SK-N-SH (cell line): ENCODE measurements at regions not wholly inside any gene's neighbourhood (a gene's known extent, or its start where the extent isn't known, plus 50 kb on each side); places are given as distances from the start of the nearest gene placed in this dataset.

Experiments used
- CTCF ChIA-PET: fragments of 300-600, 350-600 bp; formaldehyde crosslinking; extraction: SDS; loops from one replicate; lab custom pipeline; 2021; lab: Yijun Ruan, JAX
- POLR2A ChIA-PET: fragments of 350-600 bp; sonication (Branson Sonifier 250); formaldehyde crosslinking; extraction: SDS; loops from one replicate; lab custom pipeline; 2020; ENCODE audit warnings: antibody characterized with exemption, inconsistent platforms; lab: Yijun Ruan, JAX
- DNase-seq: peaks from one replicate; pipeline ENCODE4 v3.0.0; 2012
- H2AFZ ChIP-seq: fragments of 200-600 bp; sonication (generic); 2 replicates; pipeline ENCODE4 v1.8.1; 2016; ENCODE audit warnings: antibody characterized with exemption, mild to moderate bottlenecking, low read depth
- H3F3A ChIP-seq: fragments of 200-600 bp; sonication (generic); replicated peaks from 2 replicates; pipeline ENCODE3; 2016; ENCODE audit warnings: antibody characterized with exemption, mild to moderate bottlenecking; ENCODE audit not compliant: insufficient read depth
- H3K27ac ChIP-seq, 2 experiments: fragments of 200-500 bp in 1 of 2; fragments of 200-600 bp in 1 of 2; sonication (Bioruptor generic) in 1 of 2; sonication (generic), shearing (Covaris generic) in 1 of 2; 2 replicates each; pipeline versions ENCODE4 v1.5.1 to v1.6.1; 2014 to 2016; ENCODE audit warnings: low read depth in 2 of 2, inconsistent platforms in 1 of 2, low read length in 1 of 2, mild to moderate bottlenecking in 1 of 2, mixed read lengths in 1 of 2
- H3K27me3 ChIP-seq: fragments of 200-600 bp; sonication (generic), shearing (Covaris generic); 2 replicates; pipeline ENCODE4 v1.6.1; 2016; ENCODE audit warnings: mixed run types; ENCODE audit not compliant: insufficient read depth
- H3K36me3 ChIP-seq, 2 experiments: fragments of 200-500 bp in 1 of 2; fragments of 200-600 bp in 1 of 2; sonication (Bioruptor generic) in 1 of 2; sonication (generic) in 1 of 2; replicated peaks in 1 of 2; 2 replicates each; pipeline versions ENCODE3 to v1.5.1; 2014 to 2016; ENCODE audit warnings: low read length in 1 of 2, mild to moderate bottlenecking in 1 of 2; ENCODE audit not compliant: insufficient read depth in 2 of 2, control insufficient read depth in 1 of 2
- H3K4me1 ChIP-seq, 2 experiments: fragments of 200-500 bp in 1 of 2; fragments of 200-600 bp in 1 of 2; sonication (Bioruptor generic) in 1 of 2; sonication (generic), shearing (Covaris generic) in 1 of 2; 2 replicates each; pipeline versions ENCODE4 v1.5.1 to v1.6.1; 2014 to 2016; ENCODE audit warnings: low read depth in 1 of 2, low read length in 1 of 2, mixed run types in 1 of 2; ENCODE audit not compliant: insufficient read depth in 2 of 2, control insufficient read depth in 1 of 2
- H3K4me2 ChIP-seq: fragments of 200-600 bp; sonication (generic), shearing (Covaris generic); 2 replicates; pipeline ENCODE4 v1.6.1; 2017; ENCODE audit warnings: mixed run types
- H3K4me3 ChIP-seq, 2 experiments: fragments of 200-500 bp in 1 of 2; fragments of 200-600 bp in 1 of 2; sonication (Bioruptor generic) in 1 of 2; sonication (generic), shearing (Covaris generic) in 1 of 2; 2 replicates each; pipeline versions ENCODE4 v1.5.1 to v1.8.1; 2014 to 2016; ENCODE audit warnings: low read depth in 2 of 2, inconsistent platforms in 1 of 2, low read length in 1 of 2, mild to moderate bottlenecking in 1 of 2, mixed read lengths in 1 of 2, moderate library complexity in 1 of 2
- H3K79me2 ChIP-seq: fragments of 200-600 bp; sonication (generic); 2 replicates; pipeline ENCODE4 v1.8.1; 2017; ENCODE audit warnings: mild to moderate bottlenecking; ENCODE audit not compliant: insufficient read depth
- H3K9ac ChIP-seq: fragments of 200-600 bp; sonication (generic); 2 replicates; pipeline ENCODE4 v1.6.1; 2017; ENCODE audit warnings: mixed run types
- H3K9me2 ChIP-seq: fragments of 200-600 bp; sonication (generic); 2 replicates; pipeline ENCODE4 v1.6.1; 2017; ENCODE audit warnings: mixed run types
- H3K9me3 ChIP-seq: fragments of 200-600 bp; sonication (generic); 2 replicates; pipeline ENCODE4 v1.6.1; 2017; ENCODE audit warnings: mixed run types, mild to moderate bottlenecking, moderate library complexity
- H4K20me1 ChIP-seq: fragments of 200-600 bp; sonication (generic); 2 replicates; pipeline ENCODE4 v1.6.1; 2017; ENCODE audit warnings: mild to moderate bottlenecking, mixed run types; ENCODE audit not compliant: insufficient read depth
- CHD2 ChIP-seq: fragments of 150-350 bp; IDR thresholded peaks from 2 replicates; pipeline ENCODE4 v1.6.1; 2018; ENCODE audit warnings: low read length; ENCODE audit not compliant: partially characterized antibody
- EP300 ChIP-seq, 2 experiments: IDR thresholded peaks; 2 replicates each; pipeline versions ENCODE4 v1.4.0 to v1.6.1; 2012; ENCODE audit warnings: borderline replicate concordance in 1 of 2, low read depth in 1 of 2, low read length in 1 of 2
- EZH2phosphoT487 ChIP-seq: fragments of 200-600 bp; sonication (generic); IDR thresholded peaks from 2 replicates; pipeline ENCODE4 v1.6.1; 2017; ENCODE audit warnings: low read depth, mixed run types, mild to moderate bottlenecking, antibody characterized with exemption, moderate library complexity, borderline replicate concordance
- FOXM1 ChIP-seq: IDR thresholded peaks from 2 replicates; pipeline ENCODE4 v1.4.0; 2012; ENCODE audit warnings: low read depth, mild to moderate bottlenecking
- JUND ChIP-seq: IDR thresholded peaks from 2 replicates; pipeline ENCODE4 v1.4.0; 2012
- MEF2A ChIP-seq: IDR thresholded peaks from 2 replicates; pipeline ENCODE4 v1.4.0; 2012; ENCODE audit warnings: low read depth, borderline replicate concordance
- NFIC ChIP-seq: IDR thresholded peaks from 2 replicates; pipeline ENCODE4 v1.4.0; 2012; ENCODE audit warnings: borderline replicate concordance
- POLR2AphosphoS5 ChIP-seq: IDR thresholded peaks from 2 replicates; pipeline ENCODE4 v1.6.1; 2012; ENCODE audit warnings: low read depth, low read length
- RAD21 ChIP-seq: IDR thresholded peaks from 2 replicates; pipeline ENCODE4 v1.6.1; 2012; ENCODE audit warnings: mild to moderate bottlenecking, low read length
- REST ChIP-seq: IDR thresholded peaks from 2 replicates; pipeline ENCODE4 v1.6.1; 2012; ENCODE audit warnings: mild to moderate bottlenecking, low read depth, low read length, moderate library complexity
- SIN3A ChIP-seq: IDR thresholded peaks from 2 replicates; pipeline ENCODE4 v1.6.1; 2012; ENCODE audit warnings: low read depth, mild to moderate bottlenecking, low read length, moderate library complexity, borderline replicate concordance
- SMC3 ChIP-seq: IDR thresholded peaks from 2 replicates; pipeline ENCODE4 v1.6.1; 2012; ENCODE audit warnings: low read depth, low read length, improper control_type of control experiment
- TEAD4 ChIP-seq: IDR thresholded peaks from 2 replicates; pipeline ENCODE4 v1.4.0; 2012; ENCODE audit warnings: mild to moderate bottlenecking, borderline replicate concordance; ENCODE audit not compliant: insufficient read depth
- USF1 ChIP-seq: IDR thresholded peaks from 2 replicates; pipeline ENCODE4 v1.4.0; 2012; ENCODE audit warnings: low read depth, borderline replicate concordance
- YY1 ChIP-seq: IDR thresholded peaks from 2 replicates; pipeline ENCODE4 v1.4.0; 2012; ENCODE audit warnings: low read depth, mild to moderate bottlenecking
- WGBS: methylation state at CpG from one replicate; pipeline ENCODE4 v1.1.6; 2017; ENCODE audit warnings: low lambda C conversion rate; 5-methylcytosine and 5-hydroxymethylcytosine counted together
- TF ChIP-seq, protein P1 (sequence below): IDR thresholded peaks from 2 replicates; pipeline ENCODE4 v1.4.0; 2012; ENCODE audit warnings: low read depth, borderline replicate concordance
- TF ChIP-seq, protein P2 (sequence below): fragments of 150-350 bp; IDR thresholded peaks from 2 replicates; pipeline ENCODE4 v1.6.1; 2016; ENCODE audit warnings: mild to moderate bottlenecking, low read depth, low read length

DNA sequence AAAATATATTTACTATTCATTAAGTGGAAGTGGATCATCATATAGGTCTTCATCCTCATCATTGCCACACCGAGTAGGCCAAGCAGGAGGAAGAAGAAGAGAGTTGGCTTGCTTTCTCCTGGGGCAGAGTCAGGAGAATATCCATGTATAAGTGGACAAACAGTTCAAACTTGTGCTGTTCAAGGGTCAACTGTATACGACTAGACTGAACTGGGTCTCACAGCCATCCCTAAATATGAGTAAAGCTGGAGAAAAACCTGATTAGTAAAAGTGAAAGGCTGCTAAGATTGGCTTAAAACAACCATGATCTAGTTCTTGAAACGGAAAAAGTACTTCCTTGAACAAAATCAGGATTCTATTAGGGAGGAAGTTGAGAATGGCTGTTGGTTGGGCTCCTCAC is 276.7 kb upstream of the ADRA1B start:
- POLR2A ChIA-PET: no interaction called here
- H3K4me3 ChIP-seq: no peak overlapping the region
- 24% methylated on average over 3 of the region's 3 CpGs for WGBS
- no peak overlapping the region for H3K9ac ChIP-seq
- no peaks in the 10 kb centered on the region for H3K27me3 ChIP-seq
- no peaks in the 10 kb centered on the region for H3K79me2 ChIP-seq
- no peak overlapping the region for H3K4me2 ChIP-seq
- CTCF ChIA-PET: interaction anchor here (0.8 kb wide), 1 partner anchor 9 kb away, joined by 3 read pairs; no protein-coding TSS in a partner anchor
- H3K27ac ChIP-seq: no peak overlapping the region
- no peak overlapping the region for H2AFZ ChIP-seq
- no peaks in the 10 kb centered on the region for H3K36me3 ChIP-seq
- TF ChIP-seq USF1 (no peak), FOXM1 (no peak), SIN3A (no peak), JUND (no peak), POLR2AphosphoS5 (no peak), EP300 (IDR thresholded peaks at IDR 0.05; ENCODE audit: borderline replicate concordance in 1 of 2, low read depth in 1 of 2, low read length in 1 of 2) (no peak), REST (no peak), SMC3 (no peak)
- TF ChIP-seq, protein P1, sequence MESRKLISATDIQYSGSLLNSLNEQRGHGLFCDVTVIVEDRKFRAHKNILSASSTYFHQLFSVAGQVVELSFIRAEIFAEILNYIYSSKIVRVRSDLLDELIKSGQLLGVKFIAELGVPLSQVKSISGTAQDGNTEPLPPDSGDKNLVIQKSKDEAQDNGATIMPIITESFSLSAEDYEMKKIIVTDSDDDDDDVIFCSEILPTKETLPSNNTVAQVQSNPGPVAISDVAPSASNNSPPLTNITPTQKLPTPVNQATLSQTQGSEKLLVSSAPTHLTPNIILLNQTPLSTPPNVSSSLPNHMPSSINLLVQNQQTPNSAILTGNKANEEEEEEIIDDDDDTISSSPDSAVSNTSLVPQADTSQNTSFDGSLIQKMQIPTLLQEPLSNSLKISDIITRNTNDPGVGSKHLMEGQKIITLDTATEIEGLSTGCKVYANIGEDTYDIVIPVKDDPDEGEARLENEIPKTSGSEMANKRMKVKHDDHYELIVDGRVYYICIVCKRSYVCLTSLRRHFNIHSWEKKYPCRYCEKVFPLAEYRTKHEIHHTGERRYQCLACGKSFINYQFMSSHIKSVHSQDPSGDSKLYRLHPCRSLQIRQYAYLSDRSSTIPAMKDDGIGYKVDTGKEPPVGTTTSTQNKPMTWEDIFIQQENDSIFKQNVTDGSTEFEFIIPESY: no peak
- H4K20me1 ChIP-seq: no peaks in the 10 kb centered on the region
- 0 out of 2 replicates have a peak, but pooled peaks cover 8% of the 10 kb centered on the region for H3K9me3 ChIP-seq
- DNase-seq: no peak
- H3K9me2 ChIP-seq: no peaks in the 10 kb centered on the region
- no peaks in the 10 kb centered on the region for H3F3A ChIP-seq
- no peaks in the 10 kb centered on the region for H3K4me1 ChIP-seq

DNA sequence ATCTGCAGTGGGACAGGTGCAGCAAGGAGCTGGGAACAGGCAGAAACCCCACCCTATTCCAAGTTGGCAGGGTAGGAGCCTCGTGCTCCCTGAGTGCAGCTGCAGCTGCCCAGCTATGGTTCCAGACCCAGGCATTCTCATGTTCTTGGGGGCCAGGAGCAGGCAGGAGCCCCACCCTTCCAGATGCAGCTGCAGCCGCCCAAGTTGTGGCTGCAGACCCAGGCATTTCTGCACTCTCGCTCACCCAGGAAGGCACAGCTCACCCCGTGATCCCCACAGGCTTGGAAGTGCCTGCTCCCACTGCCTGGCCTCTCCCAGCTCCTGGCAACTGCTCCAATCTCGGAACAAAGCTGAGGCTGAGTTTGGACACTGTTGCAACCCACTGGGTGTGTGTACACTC is 275.8 kb upstream of the ADRA1B start:
- POLR2A ChIA-PET: no interaction called here
- TF ChIP-seq SIN3A (no peak), FOXM1 (no peak), TEAD4 (no peak), USF1 (no peak), YY1 (no peak), EZH2phosphoT487 (no peak), MEF2A (no peak), NFIC (no peak), RAD21 (no peak), CHD2 (no peak)
- TF ChIP-seq, protein P1: no peak
- TF ChIP-seq, protein P2, sequence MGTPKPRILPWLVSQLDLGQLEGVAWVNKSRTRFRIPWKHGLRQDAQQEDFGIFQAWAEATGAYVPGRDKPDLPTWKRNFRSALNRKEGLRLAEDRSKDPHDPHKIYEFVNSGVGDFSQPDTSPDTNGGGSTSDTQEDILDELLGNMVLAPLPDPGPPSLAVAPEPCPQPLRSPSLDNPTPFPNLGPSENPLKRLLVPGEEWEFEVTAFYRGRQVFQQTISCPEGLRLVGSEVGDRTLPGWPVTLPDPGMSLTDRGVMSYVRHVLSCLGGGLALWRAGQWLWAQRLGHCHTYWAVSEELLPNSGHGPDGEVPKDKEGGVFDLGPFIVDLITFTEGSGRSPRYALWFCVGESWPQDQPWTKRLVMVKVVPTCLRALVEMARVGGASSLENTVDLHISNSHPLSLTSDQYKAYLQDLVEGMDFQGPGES: no peak

More for the DNA sequence above, 275.8 kb upstream of the ADRA1B start:
- Histone ChIP-seq H3K4me1 (no peaks in the 10 kb centered on the region), H3K4me3 (no peak overlapping the region), H3K36me3 (no peaks in the 10 kb centered on the region), H3K79me2 (no peaks in the 10 kb centered on the region), H3K27me3 (no peaks in the 10 kb centered on the region), H3K9me2 (no peaks in the 10 kb centered on the region), H3K9me3 (0 out of 2 replicates have a peak, but pooled peaks cover 8% of the 10 kb centered on the region), H4K20me1 (no peaks in the 10 kb centered on the region), H3K9ac (no peak overlapping the region), H2AFZ (no peak overlapping the region), H3K4me2 (no peak overlapping the region), H3K27ac (no peak overlapping the region), H3F3A (no peaks in the 10 kb centered on the region)
- WGBS: 40% methylated on average over 1 of the region's 5 CpGs
- CTCF ChIA-PET: no interaction called here
- no peak for DNase-seq
